ENCODE measurements at regions not wholly inside any gene's neighbourhood (a gene's known extent, or its start where the extent isn't known, plus 50 kb on each side); places are given as distances from the start of the nearest gene placed in this dataset.
"Not testable (repeated sequence)": the region's sequence is repeated elsewhere in the genome, so short reads cannot be mapped to it uniquely, and the experiment has no call there.

- no peak for DNase-seq (ENCODE audit: low read depth, low spot score)
Observed at GRCh38 chr11:90589735-90590134, 366.9 kb upstream of the CHORDC1 start.

- no peak for DNase-seq (ENCODE audit: low read depth, low spot score)
Observed at GRCh38 chr11:90587896-90588295, 365.0 kb upstream of the CHORDC1 start.

GRCh38 chr11:90585491-90585890, 362.6 kb upstream of the CHORDC1 start:
- DNase-seq (ENCODE audit: low read depth, low spot score): no peak

DNA sequence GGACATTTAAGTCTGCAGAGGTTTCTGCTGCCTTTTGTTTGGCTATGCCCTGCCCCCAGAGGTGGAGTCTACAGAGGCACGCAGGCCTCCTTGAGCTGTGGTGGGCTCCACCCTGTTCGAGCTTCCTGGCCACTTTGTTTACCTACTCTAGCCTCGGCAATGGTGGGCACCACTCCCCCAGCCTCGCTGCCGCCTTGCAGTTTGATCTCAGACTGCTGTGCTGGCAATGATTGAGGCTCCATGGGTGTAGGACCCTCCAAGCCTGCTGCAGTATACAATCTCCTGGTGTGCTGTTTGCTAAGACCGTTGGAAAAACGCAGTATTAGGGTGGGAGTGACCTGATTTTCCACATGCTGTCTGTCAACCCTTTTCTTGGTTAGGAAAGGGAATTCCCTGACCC, 360.1 kb upstream of the CHORDC1 start:
- DNase-seq (ENCODE audit: low read depth, low spot score): not testable (repeated sequence)

- no peak for DNase-seq (ENCODE audit: low read depth, low spot score)
Observed at GRCh38 chr11:90564531-90564930, 341.7 kb upstream of the CHORDC1 start.

GRCh38 chr11:90558328-90558865, 335.5 kb upstream of the CHORDC1 start:
- DNase-seq (ENCODE audit: low read depth, low spot score): no peak

DNA sequence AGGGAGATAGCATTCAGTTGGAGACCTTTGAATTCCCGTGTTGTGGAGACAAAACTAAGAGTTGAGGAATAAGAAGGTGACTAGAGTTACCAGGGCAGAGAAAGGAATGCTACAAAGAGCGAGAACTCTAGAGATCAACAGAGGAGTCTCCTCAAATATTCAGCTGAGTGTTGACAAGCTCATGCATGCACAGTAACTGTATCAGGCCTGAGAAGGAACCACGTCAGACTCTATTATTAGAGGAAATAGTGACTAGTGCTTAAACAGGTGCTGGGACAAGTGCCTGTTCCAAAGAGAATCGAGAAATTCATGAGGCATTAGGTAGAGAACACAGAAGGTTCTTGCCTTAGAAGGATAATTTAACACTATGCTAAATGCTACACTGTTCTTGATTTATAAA, 333.8 kb upstream of the CHORDC1 start:
- DNase-seq (ENCODE audit: low read depth, low spot score): no peak

GRCh38 chr11:90556026-90556425, 333.2 kb upstream of the CHORDC1 start:
- no peak for DNase-seq (ENCODE audit: low read depth, low spot score)

- DNase-seq (ENCODE audit: low read depth, low spot score): no peak
Observed at GRCh38 chr11:90555477-90555876, 332.6 kb upstream of the CHORDC1 start.

GRCh38 chr11:90542092-90542491, 319.2 kb upstream of the CHORDC1 start:
- no peak for DNase-seq (ENCODE audit: low read depth, low spot score)

- no peak for DNase-seq (ENCODE audit: low read depth, low spot score)
Observed at GRCh38 chr11:90536301-90536700, 313.5 kb upstream of the CHORDC1 start.

DNA sequence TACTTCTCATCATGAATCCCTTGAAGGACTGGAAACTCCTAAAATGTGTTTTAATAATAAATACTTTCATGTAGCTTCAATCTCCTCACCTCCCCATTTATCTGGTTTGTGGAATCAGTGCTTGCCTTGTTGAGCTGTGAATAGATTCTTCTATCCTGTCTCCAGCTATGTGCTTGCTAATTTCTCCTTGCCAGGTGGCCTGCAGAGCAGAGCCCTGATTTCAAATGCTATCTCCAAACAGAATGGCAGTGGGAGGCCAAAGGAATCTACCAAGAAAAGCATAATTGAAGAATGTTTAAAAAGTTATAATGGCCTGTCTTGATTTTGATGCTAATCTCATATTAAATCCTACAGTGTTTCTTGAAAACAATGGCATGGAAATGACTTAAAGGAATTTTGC, 309.3 kb upstream of the CHORDC1 start:
- DNase-seq (ENCODE audit: low read depth, low spot score): no peak

- DNase-seq (ENCODE audit: low read depth, low spot score): no peak
Observed at GRCh38 chr11:90531001-90531400, 308.2 kb upstream of the CHORDC1 start.

DNA sequence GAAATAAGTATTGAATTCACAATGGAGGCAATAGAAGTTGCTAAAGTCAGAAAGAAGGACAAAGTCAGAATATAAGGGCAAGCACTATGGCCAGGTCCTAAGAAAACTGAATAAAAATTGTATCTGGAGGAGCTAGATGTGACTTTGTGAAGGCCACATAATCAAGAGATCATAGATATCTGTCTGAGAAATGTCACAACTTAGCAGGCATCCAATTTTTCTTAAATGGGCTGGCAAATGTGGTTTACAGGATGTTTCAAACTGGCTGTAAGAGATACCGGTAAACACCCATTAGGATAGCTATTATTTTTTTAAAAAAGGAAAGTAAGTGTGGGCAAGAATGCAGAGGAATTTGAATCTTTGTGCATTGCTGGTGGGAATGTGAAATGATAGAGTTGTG, 303.1 kb upstream of the CHORDC1 start:
- DNase-seq (ENCODE audit: low read depth, low spot score): no peak

GRCh38 chr11:90512846-90513245, 290.0 kb upstream of the CHORDC1 start:
- no peak for DNase-seq (ENCODE audit: low read depth, low spot score)

DNA sequence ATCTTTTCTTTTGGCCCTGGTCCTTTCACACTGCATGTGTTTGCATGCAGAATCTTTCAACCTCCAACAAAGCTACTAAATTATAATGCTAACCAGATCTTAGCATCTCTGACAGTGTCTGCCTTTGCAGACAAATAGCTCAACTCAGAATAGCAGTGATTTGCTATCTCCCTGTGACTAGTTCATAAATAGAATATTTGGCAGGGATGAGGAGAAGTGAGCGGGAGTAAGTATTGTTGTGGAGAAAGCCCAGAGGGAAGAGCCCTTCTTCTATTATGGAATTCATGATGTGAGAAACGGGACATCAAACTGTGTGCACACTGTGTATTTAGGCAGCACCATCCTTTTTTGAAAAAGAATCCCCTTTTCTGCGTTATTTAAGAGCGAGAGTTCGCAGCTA, 288.0 kb upstream of the CHORDC1 start:
- DNase-seq (ENCODE audit: low read depth, low spot score): no peak

DNA sequence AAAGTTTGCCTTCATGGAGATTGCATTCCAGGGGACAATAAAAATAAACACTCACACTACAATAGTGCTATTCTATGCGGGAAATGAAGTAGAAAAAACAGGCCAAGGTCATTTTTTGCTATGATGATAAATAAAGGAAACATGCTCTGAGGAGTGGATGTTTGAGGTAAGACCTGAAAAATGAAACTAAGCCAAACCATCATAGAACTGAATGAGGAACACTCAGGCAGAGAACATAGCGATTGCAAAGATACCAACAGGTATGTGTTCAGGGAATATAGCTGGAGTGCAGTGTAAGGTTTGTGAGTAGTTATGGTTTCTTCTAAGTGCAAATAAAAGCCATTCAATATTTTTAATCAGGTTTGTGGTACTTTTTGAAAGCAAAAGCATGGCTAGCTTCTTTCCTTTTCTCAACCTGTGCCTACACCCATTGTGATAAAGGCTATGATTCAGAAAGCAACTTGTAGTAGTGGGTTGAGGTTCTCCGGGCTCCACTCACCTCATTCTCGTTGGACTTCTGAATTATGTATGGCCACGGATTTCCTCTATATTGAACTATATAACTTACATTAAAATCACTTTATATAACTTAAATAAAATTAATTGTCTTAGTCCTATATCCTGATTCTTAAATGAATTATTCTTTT, 278.2 kb upstream of the CHORDC1 start:
- DNase-seq (ENCODE audit: low read depth, low spot score): no peak

- no peak for DNase-seq (ENCODE audit: low read depth, low spot score)
Observed at GRCh38 chr11:90496722-90497121, 273.9 kb upstream of the CHORDC1 start.

- DNase-seq (ENCODE audit: low read depth, low spot score): no peak
Observed at GRCh38 chr11:90493379-90493778, 270.5 kb upstream of the CHORDC1 start.

GRCh38 chr11:90491466-90491865, 268.6 kb upstream of the CHORDC1 start:
- DNase-seq (ENCODE audit: low read depth, low spot score): no peak

GRCh38 chr11:90476442-90477007, 253.7 kb upstream of the CHORDC1 start:
- DNase-seq (ENCODE audit: low read depth, low spot score): no peak

DNA sequence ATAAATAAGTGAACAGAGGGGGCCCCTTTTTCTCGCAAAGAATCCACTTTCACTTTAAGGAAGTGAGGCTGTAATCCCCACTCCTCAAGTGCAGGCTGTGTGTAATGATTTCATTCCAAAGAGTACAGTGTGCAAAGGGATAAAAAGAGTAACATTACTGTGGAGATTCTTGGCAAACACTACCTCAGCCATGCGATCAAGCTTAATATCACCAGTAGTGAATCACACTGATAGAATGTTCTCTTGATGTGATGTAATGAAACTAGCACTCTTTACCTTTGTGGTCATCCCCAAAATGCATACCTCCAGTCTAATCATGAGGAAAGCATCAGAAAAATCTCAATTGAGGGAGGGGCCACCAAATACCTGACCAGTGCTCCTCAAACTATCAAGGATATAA, 246.1 kb upstream of the CHORDC1 start:
- DNase-seq (ENCODE audit: low read depth, low spot score): no peak

GRCh38 chr11:90465553-90465952, 242.7 kb upstream of the CHORDC1 start:
- DNase-seq (ENCODE audit: low read depth, low spot score): no peak

Data from brain pericyte (primary cell).